ENCODE measurements at regions not wholly inside any gene's neighbourhood (a gene's known extent, or its start where the extent isn't known, plus 50 kb on each side); places are given as distances from the start of the nearest gene placed in this dataset.

GRCh38 chr4:159498446-159499115, 395.7 kb downstream of the RAPGEF2 start:
- H3K4me1 Mint-ChIP-seq (ENCODE audit: low read depth) = no peaks in the 10 kb centered on the region
- DNase-seq = no peak
- H3K9me3 Mint-ChIP-seq = no peaks in the 10 kb centered on the region
- TF ChIP-seq CTCF (IDR thresholded peaks at IDR 0.05) = no peak
- no peak overlapping the region for H3K27ac Mint-ChIP-seq
- peaks cover 3% of the 10 kb centered on the region; the same call in 1 of the 2 replicates for H3K27me3 Mint-ChIP-seq (ENCODE audit: insufficient read depth)
- no peaks in the 10 kb centered on the region for H3K36me3 Mint-ChIP-seq (ENCODE audit: low read depth)
- H3K4me3 Mint-ChIP-seq = no peak overlapping the region

- Mint-ChIP-seq H3K4me1 (ENCODE audit: low read depth) (peaks cover 7% of the 10 kb centered on the region; the same call in 1 of the 2 replicates), H3K36me3 (ENCODE audit: low read depth) (no peaks in the 10 kb centered on the region), H3K9me3 (no peaks in the 10 kb centered on the region), H3K27me3 (ENCODE audit: insufficient read depth) (peaks cover 8% of the 10 kb centered on the region), H3K27ac (no peak overlapping the region), H3K4me3 (no peak overlapping the region)
- TF ChIP-seq CTCF (IDR thresholded peaks at IDR 0.05) = no peak
- DNase-seq = no peak
These were observed 398.0 kb downstream of the RAPGEF2 start for GRCh38 chr4:159500861-159501260.

- Mint-ChIP-seq H3K9me3 (no peaks in the 10 kb centered on the region), H3K4me1 (ENCODE audit: low read depth) (peaks cover 7% of the 10 kb centered on the region; the same call in 1 of the 2 replicates), H3K36me3 (ENCODE audit: low read depth) (no peaks in the 10 kb centered on the region), H3K27ac (no peak overlapping the region), H3K27me3 (ENCODE audit: insufficient read depth) (peaks cover 11% of the 10 kb centered on the region), H3K4me3 (no peak overlapping the region)
- no peak for TF ChIP-seq CTCF (IDR thresholded peaks at IDR 0.05)
- DNase-seq = no peak
These were observed 400.5 kb downstream of the RAPGEF2 start for GRCh38 chr4:159503236-159504008.

- Mint-ChIP-seq H3K9me3 (no peaks in the 10 kb centered on the region), H3K4me3 (peak overlapping the region; percentile 46), H3K4me1 (ENCODE audit: low read depth) (peaks cover 7% of the 10 kb centered on the region; the same call in 1 of the 2 replicates), H3K27me3 (ENCODE audit: insufficient read depth) (peaks cover 11% of the 10 kb centered on the region), H3K27ac (no peak overlapping the region), H3K36me3 (ENCODE audit: low read depth) (no peaks in the 10 kb centered on the region)
- no peak for DNase-seq
- no peak for TF ChIP-seq CTCF (IDR thresholded peaks at IDR 0.05)
These were observed 401.8 kb downstream of the RAPGEF2 start for GRCh38 chr4:159504684-159505083.

- peaks cover 7% of the 10 kb centered on the region; the same call in 1 of the 2 replicates for H3K4me1 Mint-ChIP-seq (ENCODE audit: low read depth)
- H3K36me3 Mint-ChIP-seq (ENCODE audit: low read depth) = no peaks in the 10 kb centered on the region
- no peak overlapping the region for H3K27ac Mint-ChIP-seq
These were observed 402.5 kb downstream of the RAPGEF2 start for GRCh38 chr4:159505266-159505975.

More at GRCh38 chr4:159505266-159505975, 402.5 kb downstream of the RAPGEF2 start:
- H3K9me3 Mint-ChIP-seq = no peaks in the 10 kb centered on the region
- H3K4me3 Mint-ChIP-seq = no peak overlapping the region
- peaks cover 11% of the 10 kb centered on the region for H3K27me3 Mint-ChIP-seq (ENCODE audit: insufficient read depth)
- DNase-seq = no peak
- no peak for TF ChIP-seq CTCF (IDR thresholded peaks at IDR 0.05)
